Activated T-cell treated with anti-CD3 and anti-CD28 coated beads, Interleukin-2, amount 50 U/mL, for 4 hours (primary cell): ENCODE measurements at regions not wholly inside any gene's neighbourhood (a gene's known extent, or its start where the extent isn't known, plus 50 kb on each side); places are given as distances from the start of the nearest gene placed in this dataset.

Experiments used
- ATAC-seq, 2 donors: fragments of 200-7000 bp; cut with Tn5 transposase; one replicate each; pipeline ENCODE4 v1.10.0; 2021
- DNase-seq: peaks from one replicate; pipeline ENCODE4 v3.0.0-alpha.2; 2020
- H3K27me3 Mint-ChIP-seq: one replicate; pipeline ENCODE4 v1.8.0; 2021; ENCODE audit warnings: low read depth, mixed read lengths
- H3K36me3 Mint-ChIP-seq: one replicate; pipeline ENCODE4 v1.8.0; 2022; ENCODE audit warnings: mixed read lengths; ENCODE audit not compliant: insufficient read depth
- H3K4me1 Mint-ChIP-seq: one replicate; pipeline ENCODE4 v1.8.0; 2021; ENCODE audit warnings: low read depth, mixed read lengths
- H3K4me3 Mint-ChIP-seq: one replicate; pipeline ENCODE4 v1.8.0; 2021; ENCODE audit warnings: mild to moderate bottlenecking, moderate library complexity, mixed read lengths
- H3K9me3 Mint-ChIP-seq: one replicate; pipeline ENCODE4 v1.8.0; 2021; ENCODE audit warnings: mixed read lengths

DNA sequence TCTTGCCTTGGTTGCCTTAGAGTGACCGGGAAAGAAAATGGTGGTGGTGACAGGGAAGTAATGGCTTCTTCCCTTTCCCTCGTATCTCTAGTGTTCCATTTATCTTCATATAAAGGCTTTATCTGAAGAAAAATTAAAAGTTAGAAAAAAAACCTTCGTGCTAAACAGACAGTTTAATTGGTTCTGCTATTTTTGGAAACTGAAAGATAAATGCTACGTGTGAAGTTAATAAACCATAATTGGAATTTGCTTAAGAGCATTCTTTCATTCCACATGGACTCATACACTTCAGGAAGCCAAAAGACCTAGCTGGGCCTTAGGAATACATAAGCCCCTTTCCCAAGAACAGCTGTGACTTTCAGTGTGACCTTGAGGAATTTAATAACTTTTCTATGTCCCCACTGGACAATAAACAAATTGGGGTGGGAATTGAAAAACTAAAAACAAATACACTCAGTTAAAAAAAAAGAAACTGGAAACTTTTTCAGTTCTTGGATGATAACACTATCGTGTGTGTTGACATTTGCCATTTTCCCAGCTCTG lies 818.8 kb upstream of the WWC1 start:
- no peak for ATAC-seq

DNA sequence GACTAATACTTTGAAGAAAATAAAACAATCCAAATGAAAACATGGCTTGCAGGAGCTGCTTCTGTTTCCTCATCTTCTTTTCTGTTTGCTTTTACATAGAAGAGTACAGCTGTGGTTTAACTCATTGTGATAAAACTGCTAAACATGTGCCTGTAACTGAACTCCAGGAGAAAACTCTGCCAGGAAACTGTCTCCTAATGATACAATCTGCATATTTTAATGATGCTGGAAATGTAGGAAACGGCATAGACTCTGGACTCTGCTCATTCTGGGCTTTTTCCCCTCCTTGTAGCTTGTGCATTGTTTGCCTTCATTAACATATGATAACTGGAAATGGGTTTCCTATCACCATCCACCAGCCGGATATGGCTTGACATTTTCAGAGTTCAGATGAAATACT lies 813.3 kb upstream of the WWC1 start:
- H3K4me3 Mint-ChIP-seq: no peak overlapping the region
- DNase-seq (no peak), ATAC-seq (no peak)
- H3K27me3 Mint-ChIP-seq: no peaks in the 10 kb centered on the region
- peaks cover 4% of the 10 kb centered on the region for H3K9me3 Mint-ChIP-seq
- no peaks in the 10 kb centered on the region for H3K4me1 Mint-ChIP-seq
- no peaks in the 10 kb centered on the region for H3K36me3 Mint-ChIP-seq

More for the DNA sequence above, 818.8 kb upstream of the WWC1 start:
- no peak for DNase-seq
- H3K27me3 Mint-ChIP-seq: no peaks in the 10 kb centered on the region
- no peak overlapping the region for H3K4me3 Mint-ChIP-seq
- no peaks in the 10 kb centered on the region for H3K4me1 Mint-ChIP-seq
- H3K36me3 Mint-ChIP-seq: no peaks in the 10 kb centered on the region
- H3K9me3 Mint-ChIP-seq: no peaks in the 10 kb centered on the region

DNA sequence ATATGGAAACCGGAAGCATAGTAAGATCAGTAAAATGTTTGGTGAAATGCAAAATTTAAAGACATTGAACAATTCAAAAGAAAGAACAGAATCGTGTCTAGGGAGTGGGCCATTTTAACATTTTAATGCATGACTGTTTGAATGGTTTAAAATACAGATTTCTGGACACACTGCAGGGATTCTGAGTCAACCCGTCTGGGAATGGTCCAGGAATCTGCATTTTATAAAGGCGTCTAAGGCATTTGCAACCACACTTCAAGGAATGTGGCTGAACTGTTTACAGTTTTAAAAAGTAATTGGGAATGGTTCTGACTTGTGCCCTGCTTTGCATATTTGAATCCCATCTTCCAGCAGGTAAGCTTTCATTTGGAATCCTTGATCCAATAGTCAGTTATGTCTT lies 811.7 kb upstream of the WWC1 start:
- H3K4me1 Mint-ChIP-seq: no peaks in the 10 kb centered on the region
- peaks cover 6% of the 10 kb centered on the region for H3K9me3 Mint-ChIP-seq
- H3K27me3 Mint-ChIP-seq: no peaks in the 10 kb centered on the region
- no peak for DNase-seq
- H3K4me3 Mint-ChIP-seq: no peak overlapping the region
- H3K36me3 Mint-ChIP-seq: no peaks in the 10 kb centered on the region
- no peak for ATAC-seq

DNA sequence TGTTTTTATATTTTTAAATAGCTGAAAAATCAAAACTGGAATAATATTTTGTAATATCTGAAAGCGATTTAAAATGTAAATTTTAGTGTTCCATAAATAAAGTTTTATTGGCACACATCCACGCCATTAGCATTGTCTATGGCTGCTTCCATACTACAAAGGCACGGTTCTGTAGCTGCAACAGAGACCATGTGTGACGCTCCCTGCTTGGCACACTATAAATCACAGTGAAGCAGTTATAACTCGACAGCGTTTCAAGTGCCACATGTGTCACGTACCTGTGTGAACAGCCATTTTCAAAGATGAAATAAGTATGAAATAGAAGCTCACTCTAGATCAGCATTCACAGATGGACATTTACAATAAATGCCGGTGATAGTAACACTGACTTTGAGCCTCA lies 810.1 kb upstream of the WWC1 start:
- Mint-ChIP-seq H3K4me3 (no peak overlapping the region), H3K9me3 (peaks cover 6% of the 10 kb centered on the region), H3K27me3 (no peaks in the 10 kb centered on the region), H3K36me3 (no peaks in the 10 kb centered on the region), H3K4me1 (no peaks in the 10 kb centered on the region)
- DNase-seq: no peak
- no peak for ATAC-seq

DNA sequence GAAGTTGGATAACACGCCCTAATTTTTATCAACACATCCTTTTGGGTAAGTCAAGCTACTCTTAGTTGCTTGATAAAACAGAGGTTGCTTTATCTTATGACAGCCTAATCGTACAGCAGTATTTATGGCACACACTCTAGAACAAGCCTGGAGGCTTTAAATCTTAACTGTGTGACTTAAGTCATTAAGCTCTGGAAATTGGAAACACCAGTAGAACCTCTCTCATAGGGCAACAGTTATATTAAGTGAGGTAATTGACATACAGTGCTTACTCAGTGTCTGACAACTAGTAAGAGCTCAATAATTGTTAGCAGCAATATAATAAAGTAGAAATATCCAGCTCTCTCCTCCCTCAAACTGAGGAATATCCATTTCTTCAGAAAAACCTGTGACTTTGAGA lies 808.9 kb upstream of the WWC1 start:
- ATAC-seq: no peak
- Mint-ChIP-seq H3K4me1 (no peaks in the 10 kb centered on the region), H3K27me3 (no peaks in the 10 kb centered on the region), H3K9me3 (peaks cover 14% of the 10 kb centered on the region), H3K36me3 (no peaks in the 10 kb centered on the region), H3K4me3 (no peak overlapping the region)
- DNase-seq: no peak

DNA sequence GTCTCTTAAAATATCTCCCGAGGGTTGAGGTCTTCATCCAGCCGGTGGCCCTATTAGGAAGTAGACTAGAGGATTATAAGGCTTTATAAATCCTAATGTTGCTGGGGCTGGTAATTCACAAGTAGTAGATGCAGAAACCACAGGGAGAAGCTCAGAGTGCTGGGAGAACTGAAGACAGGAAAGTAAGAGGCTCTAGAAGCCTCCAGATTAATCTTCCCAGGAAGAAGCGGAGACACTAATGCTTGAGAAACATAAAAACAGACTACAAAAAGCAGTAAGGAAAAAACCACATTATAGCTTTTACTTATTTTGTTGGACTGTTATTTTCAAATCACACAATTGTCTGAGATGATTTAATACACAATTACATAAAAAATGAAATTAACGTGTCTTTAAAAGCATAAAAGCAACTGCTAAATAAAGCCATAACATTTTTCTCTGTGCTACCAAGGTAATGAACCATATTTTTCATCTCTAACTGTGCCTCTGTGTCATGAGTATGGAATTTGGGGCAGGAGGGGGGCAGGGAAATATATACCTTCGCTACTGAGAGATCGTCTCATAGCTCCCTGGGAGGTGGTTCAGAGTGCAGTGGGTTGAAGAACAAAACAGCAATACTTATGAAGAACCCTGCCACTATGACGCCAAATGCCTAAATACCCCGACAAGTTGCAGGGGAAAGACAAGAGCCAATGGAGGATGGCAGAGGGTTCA lies 806.2 kb upstream of the WWC1 start:
- ATAC-seq (no peak), DNase-seq (no peak)
- Mint-ChIP-seq H3K4me1 (no peaks in the 10 kb centered on the region), H3K27me3 (no peaks in the 10 kb centered on the region), H3K4me3 (no peak overlapping the region), H3K36me3 (no peaks in the 10 kb centered on the region), H3K9me3 (peaks cover 24% of the 10 kb centered on the region)

DNA sequence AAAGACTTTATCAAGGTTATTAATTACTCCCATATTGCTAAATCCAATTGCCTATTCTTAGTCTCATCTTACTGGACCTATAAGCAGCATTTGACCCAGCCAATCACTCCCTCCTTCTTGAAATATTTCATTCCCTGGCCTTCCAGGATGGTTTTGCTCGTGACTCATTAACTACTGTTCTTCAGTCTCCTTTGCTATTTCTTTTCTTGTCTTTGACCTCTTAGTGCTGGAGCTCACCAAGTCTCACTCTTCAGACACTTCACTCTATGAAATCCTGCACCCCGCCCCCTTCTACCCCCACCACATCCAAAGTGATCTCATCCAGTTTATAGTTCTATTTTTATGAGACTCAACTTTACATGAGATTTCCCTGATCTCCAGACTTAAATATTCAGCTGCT lies 803.1 kb upstream of the WWC1 start:
- no peaks in the 10 kb centered on the region for H3K4me1 Mint-ChIP-seq
- DNase-seq: no peak
- H3K4me3 Mint-ChIP-seq: no peak overlapping the region
- H3K9me3 Mint-ChIP-seq: peaks cover 18% of the 10 kb centered on the region
- no peaks in the 10 kb centered on the region for H3K36me3 Mint-ChIP-seq
- no peak for ATAC-seq
- no peaks in the 10 kb centered on the region for H3K27me3 Mint-ChIP-seq

DNA sequence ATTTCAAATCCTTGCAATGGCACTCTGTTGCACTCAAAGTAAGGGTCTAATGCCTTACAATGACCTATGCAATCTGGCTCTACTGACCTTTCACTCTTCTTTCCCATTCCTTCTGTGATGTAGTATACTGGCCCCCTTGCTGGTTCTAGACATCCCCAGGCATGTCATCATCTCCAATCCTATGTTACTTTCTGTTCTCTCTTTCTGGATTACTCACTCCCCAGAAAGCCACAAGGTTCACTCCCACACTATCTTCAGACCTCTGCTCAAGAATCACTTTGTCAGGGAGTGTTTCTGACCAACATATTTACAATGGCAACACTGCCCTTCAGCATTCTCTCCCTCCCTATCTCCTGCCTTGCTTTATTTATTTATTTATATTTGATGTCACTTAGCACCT lies 802.2 kb upstream of the WWC1 start:
- ATAC-seq (no peak), DNase-seq (no peak)
- H3K27me3 Mint-ChIP-seq: no peaks in the 10 kb centered on the region
- no peaks in the 10 kb centered on the region for H3K36me3 Mint-ChIP-seq
- H3K9me3 Mint-ChIP-seq: peaks cover 23% of the 10 kb centered on the region
- no peaks in the 10 kb centered on the region for H3K4me1 Mint-ChIP-seq
- no peak overlapping the region for H3K4me3 Mint-ChIP-seq

DNA sequence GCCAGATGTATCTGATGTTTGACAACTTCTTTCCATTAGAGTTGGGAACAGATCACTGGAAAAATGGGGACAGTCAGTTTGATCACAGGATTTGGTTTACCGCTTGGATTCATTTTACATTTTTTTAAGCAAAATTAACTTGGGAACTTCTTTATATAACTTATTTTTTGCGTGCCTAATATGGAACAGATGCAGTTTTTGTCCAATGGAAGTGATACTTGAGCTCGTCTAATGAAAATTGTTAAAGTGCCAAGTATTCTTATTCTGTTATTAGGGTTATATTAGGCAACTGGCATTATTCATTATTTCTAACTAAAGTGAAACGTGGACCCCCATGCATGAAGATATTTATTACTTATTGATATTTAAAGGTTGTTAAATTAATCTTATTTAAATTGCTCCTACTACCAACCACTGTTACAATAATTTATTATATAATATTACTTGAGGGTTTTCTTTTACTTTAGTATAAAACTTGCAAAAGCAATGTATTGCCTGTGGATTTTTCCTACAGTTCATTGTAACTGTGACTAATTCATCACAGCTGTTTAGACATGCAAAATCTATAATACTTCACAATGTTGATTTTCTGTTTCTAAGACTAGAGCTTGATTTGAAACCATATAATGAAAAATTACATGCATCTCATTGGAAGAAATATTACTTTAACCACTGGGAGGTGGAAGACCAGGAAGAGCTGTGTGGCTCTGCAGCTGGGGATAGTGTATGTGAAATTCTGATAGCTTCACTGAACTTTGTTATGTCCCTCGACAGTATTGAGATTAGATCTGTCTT lies 787.3 kb upstream of the WWC1 start:
- Mint-ChIP-seq H3K4me3 (no peak overlapping the region), H3K4me1 (no peaks in the 10 kb centered on the region), H3K27me3 (no peaks in the 10 kb centered on the region), H3K36me3 (no peaks in the 10 kb centered on the region), H3K9me3 (peaks cover 5% of the 10 kb centered on the region)
- DNase-seq: no peak
- ATAC-seq: no peak

DNA sequence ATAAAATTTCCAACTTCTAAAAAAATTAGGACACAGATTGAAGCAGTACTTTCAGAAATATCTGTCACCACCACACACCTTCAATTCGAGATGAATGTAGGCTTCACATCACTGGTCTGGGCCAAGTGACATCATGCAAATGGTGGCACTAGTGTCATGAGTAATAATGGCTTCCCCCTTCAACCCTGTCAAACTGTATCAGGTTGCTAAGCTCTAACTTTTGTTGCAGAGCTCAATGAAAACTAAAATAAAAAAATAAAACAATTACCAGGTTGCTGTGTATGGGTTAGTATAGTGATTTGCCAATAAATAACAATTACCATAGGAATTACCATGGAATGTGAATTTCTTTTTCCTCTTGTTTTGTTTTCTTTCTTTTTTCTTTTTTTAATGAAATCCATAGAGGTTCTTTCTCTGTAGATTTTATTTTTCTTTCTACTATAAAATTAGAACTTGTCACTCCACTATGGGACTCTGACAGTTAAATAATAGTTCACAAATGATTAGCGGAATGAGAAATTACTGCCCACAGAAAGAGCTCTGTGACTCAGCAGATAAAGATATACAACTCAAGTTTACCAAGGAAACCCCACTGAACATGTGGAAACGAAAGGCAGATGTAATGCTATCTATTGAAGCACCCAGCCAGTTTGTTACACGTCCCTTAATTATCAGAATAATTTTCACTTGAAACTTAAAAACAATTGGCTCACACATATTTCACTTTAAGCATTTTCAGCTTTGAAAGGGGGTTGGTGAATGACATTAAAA lies 783.8 kb upstream of the WWC1 start:
- Mint-ChIP-seq H3K4me3 (no peak overlapping the region), H3K27me3 (no peaks in the 10 kb centered on the region), H3K4me1 (no peaks in the 10 kb centered on the region), H3K9me3 (peaks cover 5% of the 10 kb centered on the region), H3K36me3 (no peaks in the 10 kb centered on the region)
- ATAC-seq: no peak
- no peak for DNase-seq

DNA sequence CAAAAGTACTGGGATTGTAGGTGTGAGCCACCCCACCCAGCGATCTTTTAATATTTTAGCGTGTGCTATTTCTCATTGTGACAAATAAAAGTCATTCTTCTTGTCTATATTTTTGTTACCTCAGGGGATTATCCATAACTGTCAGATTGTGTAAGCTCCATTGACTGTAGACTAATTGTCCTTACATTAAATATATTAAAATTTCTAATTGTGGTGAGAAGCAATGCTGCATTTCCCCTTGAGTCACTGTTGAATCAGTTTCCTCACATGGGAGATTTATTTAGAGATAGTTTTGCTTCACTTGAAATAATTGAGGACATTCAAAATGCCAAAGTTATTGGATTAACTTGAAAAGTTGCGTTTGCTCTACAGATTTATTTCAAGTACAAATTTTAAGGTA lies 782.4 kb upstream of the WWC1 start:
- ATAC-seq (no peak), DNase-seq (no peak)
- H3K9me3 Mint-ChIP-seq: peaks cover 5% of the 10 kb centered on the region
- no peaks in the 10 kb centered on the region for H3K27me3 Mint-ChIP-seq
- no peaks in the 10 kb centered on the region for H3K36me3 Mint-ChIP-seq
- H3K4me1 Mint-ChIP-seq: no peaks in the 10 kb centered on the region
- H3K4me3 Mint-ChIP-seq: no peak overlapping the region

DNA sequence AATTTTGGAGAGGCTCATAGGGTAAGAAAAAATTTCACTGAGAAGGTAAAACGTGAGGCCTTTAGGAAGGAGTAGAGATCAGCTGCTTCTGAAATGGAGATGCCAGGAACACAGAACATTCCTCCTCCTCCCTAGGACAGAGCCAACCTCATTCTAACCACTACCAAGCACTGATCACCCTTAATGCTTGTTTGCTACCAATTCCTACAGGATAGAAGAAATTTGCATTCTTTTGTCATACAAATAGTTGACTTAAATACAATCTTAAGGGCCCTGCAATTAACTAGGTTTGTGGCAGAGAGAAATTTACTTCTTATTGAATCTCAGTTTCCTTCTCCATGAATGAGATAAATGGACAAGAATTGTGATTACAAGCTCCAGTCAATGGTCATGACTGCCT lies 780.2 kb upstream of the WWC1 start:
- no peak for ATAC-seq
- no peak for DNase-seq
- no peak overlapping the region for H3K4me3 Mint-ChIP-seq
- no peaks in the 10 kb centered on the region for H3K27me3 Mint-ChIP-seq
- H3K4me1 Mint-ChIP-seq: no peaks in the 10 kb centered on the region
- H3K9me3 Mint-ChIP-seq: peaks cover 5% of the 10 kb centered on the region
- H3K36me3 Mint-ChIP-seq: no peaks in the 10 kb centered on the region

DNA sequence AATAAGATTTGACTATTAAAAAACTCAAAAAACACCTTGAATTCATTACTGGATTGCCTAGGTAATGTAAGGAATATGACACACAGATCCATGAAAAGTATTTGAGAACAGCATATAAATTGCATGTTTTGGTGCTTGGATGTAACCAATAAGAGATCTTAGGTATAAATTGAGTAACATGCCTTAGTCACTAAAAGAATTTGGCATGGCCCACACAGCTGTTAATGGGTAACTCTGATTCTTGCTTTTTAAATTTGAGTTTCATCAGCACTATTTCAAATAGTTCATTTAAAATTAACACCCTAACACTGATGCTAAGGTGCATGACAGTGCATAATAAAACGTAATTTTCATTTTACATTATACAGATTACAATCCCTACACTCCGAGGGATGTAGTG lies 779.3 kb upstream of the WWC1 start:
- DNase-seq (no peak), ATAC-seq (no peak)
- no peaks in the 10 kb centered on the region for H3K36me3 Mint-ChIP-seq
- H3K27me3 Mint-ChIP-seq: no peaks in the 10 kb centered on the region
- no peak overlapping the region for H3K4me3 Mint-ChIP-seq
- no peaks in the 10 kb centered on the region for H3K4me1 Mint-ChIP-seq
- H3K9me3 Mint-ChIP-seq: peaks cover 5% of the 10 kb centered on the region

DNA sequence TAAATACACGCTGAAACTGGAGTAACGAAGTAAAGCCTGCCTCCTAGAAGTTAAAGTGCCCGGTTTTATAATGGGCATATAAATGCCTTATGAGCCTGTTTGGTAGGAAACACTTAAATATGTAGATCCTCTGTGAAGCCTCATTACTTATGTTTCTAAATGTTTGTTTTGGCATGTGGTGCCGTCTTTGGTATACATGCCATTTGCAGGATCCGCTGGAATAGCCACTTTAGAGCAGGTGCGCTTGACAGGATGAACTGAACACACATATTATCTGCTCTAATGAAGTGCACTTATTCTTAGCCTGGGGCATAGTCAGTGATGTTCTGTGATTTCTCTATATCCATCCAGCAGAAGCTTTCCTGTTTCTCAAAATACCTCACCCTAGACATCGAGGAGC lies 778.1 kb upstream of the WWC1 start:
- H3K4me1 Mint-ChIP-seq: no peaks in the 10 kb centered on the region
- no peak for ATAC-seq
- H3K9me3 Mint-ChIP-seq: peaks cover 9% of the 10 kb centered on the region
- no peaks in the 10 kb centered on the region for H3K27me3 Mint-ChIP-seq
- no peak for DNase-seq
- no peaks in the 10 kb centered on the region for H3K36me3 Mint-ChIP-seq
- H3K4me3 Mint-ChIP-seq: no peak overlapping the region
